GM23338 (cell line): ENCODE measurements at regions not wholly inside any gene's neighbourhood (a gene's known extent, or its start where the extent isn't known, plus 50 kb on each side); places are given as distances from the start of the nearest gene placed in this dataset.

Source experiments
- ATAC-seq: fragments of 200-7000 bp; cut with Tn5 transposase; 3 replicates; pipeline ENCODE4 v1.9.1; 2020
- DNase-seq: peaks from one replicate; pipeline ENCODE4 v3.0.0-alpha.2; 2015; ENCODE audit warnings: low spot score
- H2AFZ ChIP-seq: fragments of 200-600 bp; sonication (generic); 2 replicates; pipeline ENCODE4 v1.8.0; 2016; ENCODE audit warnings: antibody characterized with exemption, mild to moderate bottlenecking, moderate library complexity
- H3F3A ChIP-seq: fragments of 200-600 bp; sonication (generic); replicated peaks from 2 replicates; pipeline ENCODE4 v1.8.0; 2017; ENCODE audit warnings: antibody characterized with exemption, mixed run types, low read depth
- H3K27ac ChIP-seq: fragments of 200-600 bp; sonication (generic); 2 replicates; pipeline ENCODE4 v1.6.1; 2016; ENCODE audit warnings: low read depth
- H3K27me3 ChIP-seq: fragments of 200-600 bp; sonication (generic); 2 replicates; pipeline ENCODE4 v1.8.0; 2016; ENCODE audit warnings: mild to moderate bottlenecking, mixed run types, moderate library complexity; ENCODE audit not compliant: insufficient read depth
- H3K36me3 ChIP-seq: fragments of 200-600 bp; sonication (generic); 2 replicates; pipeline ENCODE4 v1.8.0; 2016; ENCODE audit warnings: mild to moderate bottlenecking; ENCODE audit not compliant: insufficient read depth
- H3K4me1 ChIP-seq: fragments of 200-600 bp; sonication (generic); 2 replicates; pipeline ENCODE4 v1.8.0; 2016; ENCODE audit warnings: mild to moderate bottlenecking, moderate library complexity; ENCODE audit not compliant: insufficient read depth
- H3K4me2 ChIP-seq: fragments of 200-600 bp; sonication (generic); 2 replicates; pipeline ENCODE4 v1.7.1; 2017; ENCODE audit warnings: mixed run types
- H3K4me3 ChIP-seq: fragments of 200-600 bp; sonication (generic); 2 replicates; pipeline ENCODE4 v1.6.1; 2016; ENCODE audit warnings: mixed run types
- H3K79me2 ChIP-seq: fragments of 200-600 bp; sonication (generic); replicated peaks from 2 replicates; pipeline ENCODE4 v1.8.0; 2017; ENCODE audit warnings: mild to moderate bottlenecking; ENCODE audit not compliant: insufficient read depth
- H3K9me2 ChIP-seq: fragments of 200-600 bp; sonication (generic); 2 replicates; pipeline ENCODE4 v1.8.0; 2017; ENCODE audit not compliant: insufficient read depth
- H4K20me1 ChIP-seq: fragments of 200-600 bp; sonication (generic); replicated peaks from 2 replicates; pipeline ENCODE4 v1.8.0; 2017; ENCODE audit warnings: mild to moderate bottlenecking; ENCODE audit not compliant: insufficient read depth
- H3K27ac Mint-ChIP-seq: 2 replicates; pipeline ENCODE4 v1.8.0; 2020; ENCODE audit warnings: inconsistent platforms, mild to moderate bottlenecking, moderate library complexity, mixed read lengths
- H3K27me3 Mint-ChIP-seq: 3 replicates; pipeline ENCODE4 v1.8.0; 2022; ENCODE audit warnings: low read depth, mild to moderate bottlenecking, moderate library complexity, mixed read lengths, inconsistent platforms; ENCODE audit not compliant: insufficient read depth, poor library complexity
- H3K36me3 Mint-ChIP-seq: 3 replicates; pipeline ENCODE4 v1.8.0; 2021; ENCODE audit warnings: low read depth, mild to moderate bottlenecking, inconsistent platforms, moderate library complexity, mixed read lengths
- H3K4me1 Mint-ChIP-seq: 3 replicates; pipeline ENCODE4 v1.8.0; 2020; ENCODE audit warnings: mild to moderate bottlenecking, inconsistent platforms, mixed read lengths
- H3K4me3 Mint-ChIP-seq: 3 replicates; pipeline ENCODE4 v1.8.0; 2021; ENCODE audit warnings: moderate library complexity, mild to moderate bottlenecking, inconsistent platforms, mixed read lengths
- H3K9me3 Mint-ChIP-seq: 3 replicates; pipeline ENCODE4 v1.8.0; 2020; ENCODE audit warnings: moderate library complexity, mild to moderate bottlenecking, inconsistent platforms, mixed read lengths
- CREB1 ChIP-seq: fragments of 250-450 bp; sonication (Bioruptor Pico); IDR thresholded peaks from 2 replicates; pipeline ENCODE4 v1.5.0; 2020; ENCODE audit warnings: low read depth, mild to moderate bottlenecking, moderate library complexity
- EZH2phosphoT487 ChIP-seq: fragments of 200-600 bp; sonication (generic); IDR thresholded peaks from one replicate; pipeline ENCODE4 v1.8.1; 2018; ENCODE audit warnings: antibody characterized with exemption; ENCODE audit not compliant: unreplicated experiment
- JUNB ChIP-seq: IDR thresholded peaks from one replicate; pipeline ENCODE4 v1.6.1; 2016; ENCODE audit warnings: antibody characterized with exemption; ENCODE audit not compliant: unreplicated experiment
- NANOG ChIP-seq: IDR thresholded peaks from 2 replicates; pipeline ENCODE4 v1.6.1; 2016; ENCODE audit warnings: antibody characterized with exemption, borderline replicate concordance
- POLR2AphosphoS5 ChIP-seq: IDR thresholded peaks from 2 replicates; pipeline ENCODE4 v1.6.1; 2016; ENCODE audit warnings: antibody characterized with exemption, low read depth
- ZNF114 ChIP-seq: fragments of 250-450 bp; sonication (Bioruptor Pico); IDR thresholded peaks from 2 replicates; pipeline ENCODE4 v1.5.0; 2020; ENCODE audit warnings: mild to moderate bottlenecking, moderate library complexity
- ZNF331 ChIP-seq: fragments of 250-450 bp; sonication (Bioruptor Pico); IDR thresholded peaks from 2 replicates; pipeline ENCODE4 v1.5.0; 2020; ENCODE audit warnings: low read depth, mild to moderate bottlenecking, moderate library complexity
- TF ChIP-seq, protein P1 (sequence below): fragments of 250-450 bp; sonication (Bioruptor Pico); IDR thresholded peaks from 2 replicates; pipeline ENCODE4 v1.5.0; 2020; ENCODE audit warnings: mild to moderate bottlenecking, moderate library complexity
- TF ChIP-seq, protein P2 (sequence below): IDR thresholded peaks from 2 replicates; pipeline ENCODE4 v1.6.1; 2016; ENCODE audit warnings: antibody characterized with exemption

DNA sequence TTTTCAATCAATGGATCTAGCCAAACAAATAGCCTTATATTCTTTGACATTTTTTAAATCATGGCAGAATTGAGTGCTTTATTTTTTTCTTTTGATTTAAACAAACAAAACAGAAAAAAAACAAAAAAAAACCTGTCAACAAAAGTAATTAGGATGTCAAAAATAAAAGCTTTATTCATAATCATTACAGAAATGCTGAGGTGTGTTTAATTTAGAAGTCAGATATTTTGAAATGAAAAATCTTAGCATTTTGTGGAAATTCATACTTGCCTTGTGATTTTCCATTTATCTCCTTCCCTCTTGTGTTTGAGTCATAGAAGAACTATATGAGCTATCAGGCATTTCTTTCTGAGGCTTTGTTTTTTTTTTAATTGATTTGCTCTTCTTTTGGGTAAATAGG lies 387.0 kb upstream of the STXBP6 start (continued):
- TF ChIP-seq, protein P1, sequence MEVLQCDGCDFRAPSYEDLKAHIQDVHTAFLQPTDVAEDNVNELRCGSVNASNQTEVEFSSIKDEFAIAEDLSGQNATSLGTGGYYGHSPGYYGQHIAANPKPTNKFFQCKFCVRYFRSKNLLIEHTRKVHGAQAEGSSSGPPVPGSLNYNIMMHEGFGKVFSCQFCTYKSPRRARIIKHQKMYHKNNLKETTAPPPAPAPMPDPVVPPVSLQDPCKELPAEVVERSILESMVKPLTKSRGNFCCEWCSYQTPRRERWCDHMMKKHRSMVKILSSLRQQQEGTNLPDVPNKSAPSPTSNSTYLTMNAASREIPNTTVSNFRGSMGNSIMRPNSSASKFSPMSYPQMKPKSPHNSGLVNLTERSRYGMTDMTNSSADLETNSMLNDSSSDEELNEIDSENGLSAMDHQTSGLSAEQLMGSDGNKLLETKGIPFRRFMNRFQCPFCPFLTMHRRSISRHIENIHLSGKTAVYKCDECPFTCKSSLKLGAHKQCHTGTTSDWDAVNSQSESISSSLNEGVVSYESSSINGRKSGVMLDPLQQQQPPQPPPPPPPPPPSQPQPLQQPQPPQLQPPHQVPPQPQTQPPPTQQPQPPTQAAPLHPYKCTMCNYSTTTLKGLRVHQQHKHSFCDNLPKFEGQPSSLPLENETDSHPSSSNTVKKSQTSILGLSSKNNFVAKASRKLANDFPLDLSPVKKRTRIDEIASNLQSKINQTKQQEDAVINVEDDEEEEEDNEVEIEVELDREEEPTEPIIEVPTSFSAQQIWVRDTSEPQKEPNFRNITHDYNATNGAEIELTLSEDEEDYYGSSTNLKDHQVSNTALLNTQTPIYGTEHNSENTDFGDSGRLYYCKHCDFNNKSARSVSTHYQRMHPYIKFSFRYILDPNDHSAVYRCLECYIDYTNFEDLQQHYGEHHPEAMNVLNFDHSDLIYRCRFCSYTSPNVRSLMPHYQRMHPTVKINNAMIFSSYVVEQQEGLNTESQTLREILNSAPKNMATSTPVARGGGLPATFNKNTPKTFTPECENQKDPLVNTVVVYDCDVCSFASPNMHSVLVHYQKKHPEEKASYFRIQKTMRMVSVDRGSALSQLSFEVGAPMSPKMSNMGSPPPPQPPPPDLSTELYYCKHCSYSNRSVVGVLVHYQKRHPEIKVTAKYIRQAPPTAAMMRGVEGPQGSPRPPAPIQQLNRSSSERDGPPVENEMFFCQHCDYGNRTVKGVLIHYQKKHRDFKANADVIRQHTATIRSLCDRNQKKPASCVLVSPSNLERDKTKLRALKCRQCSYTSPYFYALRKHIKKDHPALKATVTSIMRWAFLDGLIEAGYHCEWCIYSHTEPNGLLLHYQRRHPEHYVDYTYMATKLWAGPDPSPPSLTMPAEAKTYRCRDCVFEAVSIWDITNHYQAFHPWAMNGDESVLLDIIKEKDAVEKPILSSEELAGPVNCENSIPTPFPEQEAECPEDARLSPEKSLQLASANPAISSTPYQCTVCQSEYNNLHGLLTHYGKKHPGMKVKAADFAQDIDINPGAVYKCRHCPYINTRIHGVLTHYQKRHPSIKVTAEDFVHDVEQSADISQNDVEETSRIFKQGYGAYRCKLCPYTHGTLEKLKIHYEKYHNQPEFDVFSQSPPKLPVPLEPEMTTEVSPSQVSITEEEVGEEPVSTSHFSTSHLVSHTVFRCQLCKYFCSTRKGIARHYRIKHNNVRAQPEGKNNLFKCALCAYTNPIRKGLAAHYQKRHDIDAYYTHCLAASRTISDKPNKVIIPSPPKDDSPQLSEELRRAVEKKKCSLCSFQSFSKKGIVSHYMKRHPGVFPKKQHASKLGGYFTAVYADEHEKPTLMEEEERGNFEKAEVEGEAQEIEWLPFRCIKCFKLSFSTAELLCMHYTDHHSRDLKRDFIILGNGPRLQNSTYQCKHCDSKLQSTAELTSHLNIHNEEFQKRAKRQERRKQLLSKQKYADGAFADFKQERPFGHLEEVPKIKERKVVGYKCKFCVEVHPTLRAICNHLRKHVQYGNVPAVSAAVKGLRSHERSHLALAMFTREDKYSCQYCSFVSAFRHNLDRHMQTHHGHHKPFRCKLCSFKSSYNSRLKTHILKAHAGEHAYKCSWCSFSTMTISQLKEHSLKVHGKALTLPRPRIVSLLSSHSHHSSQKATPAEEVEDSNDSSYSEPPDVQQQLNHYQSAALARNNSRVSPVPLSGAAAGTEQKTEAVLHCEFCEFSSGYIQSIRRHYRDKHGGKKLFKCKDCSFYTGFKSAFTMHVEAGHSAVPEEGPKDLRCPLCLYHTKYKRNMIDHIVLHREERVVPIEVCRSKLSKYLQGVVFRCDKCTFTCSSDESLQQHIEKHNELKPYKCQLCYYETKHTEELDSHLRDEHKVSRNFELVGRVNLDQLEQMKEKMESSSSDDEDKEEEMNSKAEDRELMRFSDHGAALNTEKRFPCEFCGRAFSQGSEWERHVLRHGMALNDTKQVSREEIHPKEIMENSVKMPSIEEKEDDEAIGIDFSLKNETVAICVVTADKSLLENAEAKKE (CRISPR knock-in tag): no peak
- TF ChIP-seq JUNB (no peak), EZH2phosphoT487 (no peak), ZNF114 (CRISPR knock-in tag) (no peak), POLR2AphosphoS5 (no peak), CREB1 (CRISPR knock-in tag) (no peak), ZNF331 (CRISPR knock-in tag) (no peak)

DNA sequence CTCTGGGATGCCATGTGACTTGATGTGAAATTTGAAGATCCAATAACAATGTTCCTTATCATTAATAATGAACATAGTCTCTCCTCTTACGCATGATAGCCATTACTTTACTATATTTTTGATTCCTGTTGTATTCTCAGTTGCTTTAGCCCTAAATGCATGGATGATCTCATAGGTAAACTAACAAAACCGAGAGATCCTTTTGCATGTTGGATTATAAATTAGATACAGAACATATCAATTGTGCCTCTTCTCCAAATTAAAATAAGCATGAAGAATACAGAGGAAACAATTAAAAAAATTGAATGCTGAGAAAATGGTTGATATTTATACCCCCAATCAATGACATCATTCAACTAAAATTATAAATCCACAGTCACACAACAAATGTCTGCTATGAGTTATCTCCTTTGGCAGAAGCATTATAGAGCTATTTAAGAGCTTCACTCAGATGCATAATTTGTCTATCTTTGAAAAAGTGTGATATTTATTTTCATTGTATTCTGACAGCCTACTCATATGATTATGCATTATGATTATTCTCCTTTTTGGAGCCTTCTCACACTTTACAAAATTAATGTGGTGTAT lies 386.4 kb upstream of the STXBP6 start:
- no peaks in the 10 kb centered on the region for H4K20me1 ChIP-seq
- peaks cover 6% of the 10 kb centered on the region; the same call in 2 of the 3 replicates for H3K4me1 Mint-ChIP-seq
- no peak overlapping the region for H3K4me3 Mint-ChIP-seq
- H3K4me1 ChIP-seq: peaks cover 8% of the 10 kb centered on the region; the same call in 1 of the 2 replicates
- H3K9me3 Mint-ChIP-seq: peaks cover 16% of the 10 kb centered on the region
- H3K4me3 ChIP-seq: no peak overlapping the region
- no peaks in the 10 kb centered on the region for H3F3A ChIP-seq
- H2AFZ ChIP-seq: no peak overlapping the region
- H3K79me2 ChIP-seq: no peaks in the 10 kb centered on the region
- H3K9me2 ChIP-seq: no peaks in the 10 kb centered on the region
- H3K36me3 ChIP-seq: no peaks in the 10 kb centered on the region
- TF ChIP-seq, protein P1 (CRISPR knock-in tag): no peak
- TF ChIP-seq ZNF331 (CRISPR knock-in tag) (no peak), ZNF114 (CRISPR knock-in tag) (no peak), NANOG (no peak)
- TF ChIP-seq, protein P2, sequence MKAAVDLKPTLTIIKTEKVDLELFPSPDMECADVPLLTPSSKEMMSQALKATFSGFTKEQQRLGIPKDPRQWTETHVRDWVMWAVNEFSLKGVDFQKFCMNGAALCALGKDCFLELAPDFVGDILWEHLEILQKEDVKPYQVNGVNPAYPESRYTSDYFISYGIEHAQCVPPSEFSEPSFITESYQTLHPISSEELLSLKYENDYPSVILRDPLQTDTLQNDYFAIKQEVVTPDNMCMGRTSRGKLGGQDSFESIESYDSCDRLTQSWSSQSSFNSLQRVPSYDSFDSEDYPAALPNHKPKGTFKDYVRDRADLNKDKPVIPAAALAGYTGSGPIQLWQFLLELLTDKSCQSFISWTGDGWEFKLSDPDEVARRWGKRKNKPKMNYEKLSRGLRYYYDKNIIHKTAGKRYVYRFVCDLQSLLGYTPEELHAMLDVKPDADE: no peak
- ATAC-seq (no peak), DNase-seq (no peak)
- H3K27me3 ChIP-seq: no peaks in the 10 kb centered on the region
- H3K4me2 ChIP-seq: no peak overlapping the region
- peaks cover 12% of the 10 kb centered on the region; the same call in 2 of the 3 replicates for H3K36me3 Mint-ChIP-seq
- no peak overlapping the region for H3K27ac ChIP-seq
- H3K27ac Mint-ChIP-seq: no peak overlapping the region
- H3K27me3 Mint-ChIP-seq: peaks cover 2% of the 10 kb centered on the region
